ENCODE measurements at regions not wholly inside any gene's neighbourhood (a gene's known extent, or its start where the extent isn't known, plus 50 kb on each side); places are given as distances from the start of the nearest gene placed in this dataset.
"Not testable (repeated sequence)": the region's sequence is repeated elsewhere in the genome, so short reads cannot be mapped to it uniquely, and the experiment has no call there.

DNA sequence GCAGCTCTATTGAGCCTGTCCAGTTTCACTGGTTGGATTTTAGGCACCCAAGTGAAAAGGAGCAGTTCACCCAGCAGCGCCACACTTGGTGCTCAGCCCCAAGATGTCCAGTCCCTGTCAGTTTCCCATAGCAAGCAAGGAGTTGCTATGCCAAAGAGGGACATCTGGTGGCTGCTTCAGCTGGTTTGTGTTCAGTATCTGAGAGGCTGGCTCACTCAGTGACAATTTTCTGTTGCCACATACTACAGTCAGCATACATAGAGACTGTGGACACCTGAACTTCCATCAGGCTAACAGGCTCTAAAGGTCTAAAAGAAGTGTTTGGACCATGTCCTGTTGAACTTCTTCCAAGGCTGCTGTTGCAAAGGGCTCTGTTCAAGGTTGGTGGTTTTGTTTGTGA, 453.9 kb downstream of the RPIA start:
- not testable (repeated sequence) for H3K27ac ChIP-seq (ENCODE audit: low read depth, low read length); H3K4me3 ChIP-seq (ENCODE audit: low read length); H3K4me1 ChIP-seq (ENCODE audit: control insufficient read depth, low read length); H3K9me2 ChIP-seq (replicated peaks; ENCODE audit: control insufficient read depth, low read length); H3F3A ChIP-seq (ENCODE audit: control insufficient read depth, insufficient read depth); H3K36me3 ChIP-seq (ENCODE audit: control insufficient read depth, low read length); H3K79me2 ChIP-seq (ENCODE audit: control insufficient read depth, low read length); H3K27me3 ChIP-seq (ENCODE audit: control insufficient read depth, low read length); H3K4me2 ChIP-seq (ENCODE audit: low read length); H4K20me1 ChIP-seq (ENCODE audit: control insufficient read depth, insufficient read depth, low read depth, low read length); H3K9me3 ChIP-seq (ENCODE audit: control insufficient read depth, insufficient read depth, low read length)

DNA sequence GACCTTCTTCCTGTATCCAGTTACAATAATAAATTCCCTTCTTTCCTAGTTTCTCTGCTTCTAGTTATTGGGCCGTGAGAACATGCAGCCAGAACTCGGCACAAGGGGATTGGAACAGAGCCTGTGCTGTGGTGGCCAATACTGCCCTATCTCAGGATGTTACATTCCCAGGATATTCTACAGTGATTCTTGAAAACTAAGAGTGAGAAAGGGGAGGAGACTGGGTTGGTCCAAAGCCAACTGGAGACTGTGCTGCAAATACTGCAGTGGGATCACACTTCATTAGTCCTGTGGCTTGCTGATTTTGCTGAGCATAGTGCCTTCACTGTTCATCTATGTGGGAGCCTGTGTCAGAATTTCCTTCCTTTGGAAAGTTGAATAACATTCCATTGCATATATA, 456.8 kb downstream of the RPIA start:
- H3K27ac ChIP-seq (ENCODE audit: low read depth, low read length); H3F3A ChIP-seq (ENCODE audit: control insufficient read depth, insufficient read depth); H3K79me2 ChIP-seq (ENCODE audit: control insufficient read depth, low read length); H3K4me3 ChIP-seq (ENCODE audit: low read length); H3K4me2 ChIP-seq (ENCODE audit: low read length); H3K4me1 ChIP-seq (ENCODE audit: control insufficient read depth, low read length); H3K27me3 ChIP-seq (ENCODE audit: control insufficient read depth, low read length); H3K9me2 ChIP-seq (replicated peaks; ENCODE audit: control insufficient read depth, low read length); H4K20me1 ChIP-seq (ENCODE audit: control insufficient read depth, insufficient read depth, low read depth, low read length); H3K36me3 ChIP-seq (ENCODE audit: control insufficient read depth, low read length); H3K9me3 ChIP-seq (ENCODE audit: control insufficient read depth, insufficient read depth, low read length): not testable (repeated sequence)

DNA sequence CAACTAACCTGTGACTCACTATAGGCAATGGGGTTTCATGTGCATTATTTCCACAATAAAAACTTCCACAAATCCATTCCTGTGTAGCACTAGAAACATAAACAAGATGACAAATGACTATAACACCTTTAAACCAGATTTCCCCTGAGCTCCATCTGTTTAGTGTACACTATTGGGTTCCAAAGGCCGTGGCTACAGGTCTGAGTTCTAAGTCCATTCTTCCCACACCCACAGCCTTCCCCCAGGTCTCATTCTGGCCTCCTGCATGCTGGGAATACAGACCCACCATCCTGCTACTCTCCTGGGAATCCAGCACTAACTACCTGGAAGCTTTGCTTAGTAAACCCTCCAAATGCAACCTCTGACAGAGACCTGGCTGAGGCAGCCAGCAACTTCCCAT, 460.2 kb downstream of the RPIA start:
- H3K4me2 ChIP-seq (ENCODE audit: low read length); H3K36me3 ChIP-seq (ENCODE audit: control insufficient read depth, low read length); H4K20me1 ChIP-seq (ENCODE audit: control insufficient read depth, insufficient read depth, low read depth, low read length); H3K9me3 ChIP-seq (ENCODE audit: control insufficient read depth, insufficient read depth, low read length); H3K4me3 ChIP-seq (ENCODE audit: low read length); H3K4me1 ChIP-seq (ENCODE audit: control insufficient read depth, low read length); H3K27ac ChIP-seq (ENCODE audit: low read depth, low read length); H3F3A ChIP-seq (ENCODE audit: control insufficient read depth, insufficient read depth); H3K9me2 ChIP-seq (replicated peaks; ENCODE audit: control insufficient read depth, low read length); H3K27me3 ChIP-seq (ENCODE audit: control insufficient read depth, low read length); H3K79me2 ChIP-seq (ENCODE audit: control insufficient read depth, low read length): not testable (repeated sequence)

DNA sequence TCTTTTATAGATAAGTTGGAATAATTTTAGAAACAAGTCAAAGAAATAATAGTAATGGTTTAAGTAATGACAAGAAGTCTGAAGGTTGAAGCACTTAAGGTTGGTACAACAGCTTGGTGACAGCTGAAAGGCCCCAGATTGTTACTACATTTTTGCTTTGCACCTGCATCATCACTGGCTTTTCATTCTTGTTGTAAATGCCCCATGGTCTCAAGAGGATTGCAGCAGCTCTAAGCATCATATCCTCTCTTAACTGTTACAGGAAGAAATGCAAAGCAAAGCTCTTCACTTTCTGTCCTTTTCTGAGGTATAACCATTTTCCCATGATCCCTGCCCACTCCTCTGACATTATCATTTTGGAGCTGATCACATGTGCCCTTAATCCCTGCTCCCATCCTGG, 461.0 kb downstream of the RPIA start:
- H3K4me1 ChIP-seq (ENCODE audit: control insufficient read depth, low read length); H3K27ac ChIP-seq (ENCODE audit: low read depth, low read length); H3K9me3 ChIP-seq (ENCODE audit: control insufficient read depth, insufficient read depth, low read length); H3K4me3 ChIP-seq (ENCODE audit: low read length); H3K36me3 ChIP-seq (ENCODE audit: control insufficient read depth, low read length); H3K9me2 ChIP-seq (replicated peaks; ENCODE audit: control insufficient read depth, low read length); H3F3A ChIP-seq (ENCODE audit: control insufficient read depth, insufficient read depth); H3K79me2 ChIP-seq (ENCODE audit: control insufficient read depth, low read length); H3K4me2 ChIP-seq (ENCODE audit: low read length); H3K27me3 ChIP-seq (ENCODE audit: control insufficient read depth, low read length); H4K20me1 ChIP-seq (ENCODE audit: control insufficient read depth, insufficient read depth, low read depth, low read length): not testable (repeated sequence)

DNA sequence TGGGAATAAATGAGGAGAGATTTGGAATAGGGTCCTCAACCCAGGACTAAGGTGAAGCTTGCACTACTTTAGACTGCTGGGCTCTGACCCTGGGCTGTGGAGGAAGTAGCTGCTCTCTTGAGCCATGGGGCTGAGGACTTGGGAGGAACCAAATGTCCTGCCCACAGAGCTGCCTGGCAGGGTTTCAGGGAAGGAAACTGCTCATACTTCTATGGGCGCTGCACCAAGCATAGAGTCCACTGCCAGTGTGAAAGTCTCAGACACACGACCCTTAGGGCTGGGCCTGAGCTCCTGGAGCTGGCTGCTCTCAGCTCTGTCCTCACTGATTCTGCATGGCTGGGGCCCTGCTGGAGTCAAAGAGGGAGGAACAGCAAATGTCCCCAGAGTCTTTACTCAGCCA, 461.7 kb downstream of the RPIA start:
- not testable (repeated sequence) for H3K4me3 ChIP-seq (ENCODE audit: low read length); H3K79me2 ChIP-seq (ENCODE audit: control insufficient read depth, low read length); H3K4me2 ChIP-seq (ENCODE audit: low read length)

DNA sequence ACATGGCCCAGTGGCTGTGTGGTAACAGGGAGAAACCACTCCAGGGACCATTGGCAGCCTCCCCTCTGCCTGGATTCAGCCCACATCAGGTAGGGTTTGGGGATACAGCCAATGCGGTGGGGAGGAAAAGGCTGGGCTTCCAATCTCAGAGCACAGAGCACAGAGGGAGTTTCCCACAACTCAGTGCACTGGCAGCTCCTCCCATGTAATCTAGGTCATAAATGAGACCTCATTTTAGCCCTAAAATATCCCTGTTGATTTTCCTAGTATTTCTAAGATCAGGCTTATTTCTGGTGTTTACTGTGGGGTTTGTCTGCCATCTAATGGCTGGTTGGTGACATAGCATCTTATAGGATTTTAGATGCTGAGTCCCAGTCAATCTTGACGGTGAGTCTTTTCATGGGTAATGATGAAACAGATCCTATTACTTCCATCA, 462.8 kb downstream of the RPIA start:
- H4K20me1 ChIP-seq (ENCODE audit: control insufficient read depth, insufficient read depth, low read depth, low read length); H3K79me2 ChIP-seq (ENCODE audit: control insufficient read depth, low read length); H3K27ac ChIP-seq (ENCODE audit: low read depth, low read length); H3K4me1 ChIP-seq (ENCODE audit: control insufficient read depth, low read length); H3K36me3 ChIP-seq (ENCODE audit: control insufficient read depth, low read length); H3K9me3 ChIP-seq (ENCODE audit: control insufficient read depth, insufficient read depth, low read length); H3K4me2 ChIP-seq (ENCODE audit: low read length); H3K9me2 ChIP-seq (replicated peaks; ENCODE audit: control insufficient read depth, low read length); H3K27me3 ChIP-seq (ENCODE audit: control insufficient read depth, low read length); H3F3A ChIP-seq (ENCODE audit: control insufficient read depth, insufficient read depth); H3K4me3 ChIP-seq (ENCODE audit: low read length): not testable (repeated sequence)

More for the DNA sequence above, 461.7 kb downstream of the RPIA start:
- H3K4me1 ChIP-seq (ENCODE audit: control insufficient read depth, low read length); H3K9me2 ChIP-seq (replicated peaks; ENCODE audit: control insufficient read depth, low read length); H3K9me3 ChIP-seq (ENCODE audit: control insufficient read depth, insufficient read depth, low read length); H3K36me3 ChIP-seq (ENCODE audit: control insufficient read depth, low read length); H3F3A ChIP-seq (ENCODE audit: control insufficient read depth, insufficient read depth); H3K27ac ChIP-seq (ENCODE audit: low read depth, low read length); H3K27me3 ChIP-seq (ENCODE audit: control insufficient read depth, low read length); H4K20me1 ChIP-seq (ENCODE audit: control insufficient read depth, insufficient read depth, low read depth, low read length): not testable (repeated sequence)

DNA sequence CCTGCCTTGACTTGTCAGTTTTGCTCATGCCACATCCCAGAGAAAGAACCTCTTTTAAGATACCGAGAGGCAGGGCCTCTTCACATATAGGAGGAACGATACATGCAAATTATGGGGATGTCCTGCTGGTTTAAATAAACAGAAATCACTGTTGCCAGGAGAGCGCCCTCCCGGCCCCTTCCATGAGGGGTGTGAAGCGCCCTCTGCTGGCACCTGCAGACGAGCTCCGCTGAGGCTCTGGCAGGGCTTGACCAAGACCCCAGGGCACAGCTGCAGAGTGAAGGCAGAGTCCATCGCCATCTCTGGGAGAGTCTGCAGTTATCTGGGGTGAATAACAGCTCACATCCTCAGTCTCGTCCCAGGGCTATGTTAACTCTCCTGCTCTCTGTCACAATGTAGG, 468.8 kb downstream of the RPIA start:
- not testable (repeated sequence) for H3F3A ChIP-seq (ENCODE audit: control insufficient read depth, insufficient read depth); H3K4me1 ChIP-seq (ENCODE audit: control insufficient read depth, low read length); H3K4me3 ChIP-seq (ENCODE audit: low read length); H3K9me3 ChIP-seq (ENCODE audit: control insufficient read depth, insufficient read depth, low read length); H3K4me2 ChIP-seq (ENCODE audit: low read length); H4K20me1 ChIP-seq (ENCODE audit: control insufficient read depth, insufficient read depth, low read depth, low read length); H3K79me2 ChIP-seq (ENCODE audit: control insufficient read depth, low read length); H3K27ac ChIP-seq (ENCODE audit: low read depth, low read length); H3K36me3 ChIP-seq (ENCODE audit: control insufficient read depth, low read length); H3K27me3 ChIP-seq (ENCODE audit: control insufficient read depth, low read length); H3K9me2 ChIP-seq (replicated peaks; ENCODE audit: control insufficient read depth, low read length)

DNA sequence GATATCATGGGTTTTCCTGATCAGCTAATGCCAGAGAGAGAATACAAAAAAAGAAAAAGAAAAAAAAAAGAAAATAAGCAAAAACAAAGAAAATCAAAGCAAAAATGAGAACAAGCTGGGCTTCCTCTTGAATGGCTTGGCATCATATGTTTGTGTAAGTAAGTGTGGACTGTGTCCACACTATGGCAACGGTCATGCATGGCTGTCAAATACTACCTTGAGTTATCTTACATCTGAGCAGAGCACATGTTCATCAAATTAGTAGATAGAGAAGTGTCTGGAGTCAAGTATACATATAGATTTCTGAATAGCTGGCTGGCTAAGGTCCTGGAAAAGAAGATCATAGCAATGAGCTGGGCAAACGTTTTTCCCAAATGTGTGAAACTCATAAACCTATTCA, 470.2 kb downstream of the RPIA start:
- H3K9me3 ChIP-seq (ENCODE audit: control insufficient read depth, insufficient read depth, low read length); H3K36me3 ChIP-seq (ENCODE audit: control insufficient read depth, low read length); H3K4me2 ChIP-seq (ENCODE audit: low read length); H3K4me3 ChIP-seq (ENCODE audit: low read length); H3K4me1 ChIP-seq (ENCODE audit: control insufficient read depth, low read length); H4K20me1 ChIP-seq (ENCODE audit: control insufficient read depth, insufficient read depth, low read depth, low read length); H3K27me3 ChIP-seq (ENCODE audit: control insufficient read depth, low read length); H3K27ac ChIP-seq (ENCODE audit: low read depth, low read length); H3K79me2 ChIP-seq (ENCODE audit: control insufficient read depth, low read length); H3K9me2 ChIP-seq (replicated peaks; ENCODE audit: control insufficient read depth, low read length); H3F3A ChIP-seq (ENCODE audit: control insufficient read depth, insufficient read depth): not testable (repeated sequence)

Data from DOHH2 (cell line).